KMS-11 (cell line): ENCODE measurements at regions not wholly inside any gene's neighbourhood (a gene's known extent, or its start where the extent isn't known, plus 50 kb on each side); places are given as distances from the start of the nearest gene placed in this dataset.

Experiments used
- H2AFZ ChIP-seq: fragments of 200-600 bp; sonication (generic); 2 replicates; pipeline ENCODE4 v1.6.1; 2016; ENCODE audit warnings: antibody characterized with exemption, mixed run types, low read depth
- H3K27ac ChIP-seq: fragments of 200-600 bp; sonication (generic); 2 replicates; pipeline ENCODE4 v1.6.1; 2016; ENCODE audit warnings: mild to moderate bottlenecking, mixed run types
- H3K27me3 ChIP-seq: fragments of 200-600 bp; sonication (generic); 2 replicates; pipeline ENCODE4 v1.6.1; 2017; ENCODE audit warnings: mild to moderate bottlenecking, low read depth, mixed run types, moderate library complexity; ENCODE audit not compliant: insufficient read depth
- H3K36me3 ChIP-seq: fragments of 200-600 bp; sonication (generic); 2 replicates; pipeline ENCODE4 v1.6.1; 2017; ENCODE audit warnings: mild to moderate bottlenecking, mixed run types; ENCODE audit not compliant: insufficient read depth
- H3K4me1 ChIP-seq: fragments of 200-600 bp; sonication (generic); 2 replicates; pipeline ENCODE4 v1.6.1; 2016; ENCODE audit warnings: mild to moderate bottlenecking, low read depth, mixed run types; ENCODE audit not compliant: poor library complexity, severe bottlenecking
- H3K4me2 ChIP-seq: fragments of 200-600 bp; sonication (generic); 2 replicates; pipeline ENCODE4 v1.7.0; 2016; ENCODE audit warnings: mild to moderate bottlenecking, mixed run types
- H3K4me3 ChIP-seq: fragments of 200-600 bp; sonication (generic); IDR thresholded peaks from 2 replicates; pipeline ENCODE4 v1.6.1; 2017; ENCODE audit warnings: low read depth, low read length, mixed read lengths; ENCODE audit not compliant: insufficient read depth
- H3K79me2 ChIP-seq: fragments of 200-600 bp; sonication (generic); 2 replicates; pipeline ENCODE4 v1.6.1; 2016; ENCODE audit warnings: low read depth, mixed run types; ENCODE audit not compliant: insufficient read depth
- H3K9ac ChIP-seq: fragments of 200-600 bp; sonication (generic); 2 replicates; pipeline ENCODE4 v1.6.1; 2016; ENCODE audit warnings: mild to moderate bottlenecking, mixed run types
- H4K20me1 ChIP-seq: fragments of 200-600 bp; sonication (generic); 2 replicates; pipeline ENCODE4 v1.6.1; 2016; ENCODE audit warnings: mild to moderate bottlenecking, mixed run types; ENCODE audit not compliant: insufficient read depth
- CTCF ChIP-seq: fragments of 200-600 bp; sonication (generic); conservative IDR thresholded peaks from 2 replicates; pipeline ENCODE4 v1.6.1; 2017; ENCODE audit warnings: low read depth, mild to moderate bottlenecking, antibody characterized with exemption, low read length, moderate library complexity, mixed read lengths

- no peak overlapping the region for H2AFZ ChIP-seq
- H3K4me3 ChIP-seq: no peak overlapping the region
- no peak overlapping the region for H3K27ac ChIP-seq
- no peaks in the 10 kb centered on the region for H3K4me1 ChIP-seq
- H3K36me3 ChIP-seq: no peaks in the 10 kb centered on the region
- no peaks in the 10 kb centered on the region for H4K20me1 ChIP-seq
- TF ChIP-seq CTCF: no peak
- H3K4me2 ChIP-seq: no peak overlapping the region
- H3K79me2 ChIP-seq: no peaks in the 10 kb centered on the region
- H3K9ac ChIP-seq: no peak overlapping the region
- no peaks in the 10 kb centered on the region for H3K27me3 ChIP-seq
These were observed 272.6 kb upstream of the KCNN2 start for GRCh38 chr5:114089259-114089658.

GRCh38 chr5:114097570-114097969 is 264.3 kb upstream of the KCNN2 start:
- H3K4me3 ChIP-seq: no peak overlapping the region
- H3K4me1 ChIP-seq: no peaks in the 10 kb centered on the region
- no peak overlapping the region for H3K4me2 ChIP-seq
- H3K79me2 ChIP-seq: no peaks in the 10 kb centered on the region
- H3K36me3 ChIP-seq: no peaks in the 10 kb centered on the region
- H3K27me3 ChIP-seq: no peaks in the 10 kb centered on the region
- no peaks in the 10 kb centered on the region for H4K20me1 ChIP-seq
- TF ChIP-seq CTCF: no peak
- no peak overlapping the region for H2AFZ ChIP-seq
- no peak overlapping the region for H3K9ac ChIP-seq
- H3K27ac ChIP-seq: no peak overlapping the region

GRCh38 chr5:114099161-114099560 is 262.7 kb upstream of the KCNN2 start:
- Histone ChIP-seq H3K36me3 (no peaks in the 10 kb centered on the region), H4K20me1 (no peaks in the 10 kb centered on the region), H3K4me3 (no peak overlapping the region), H3K4me2 (no peak overlapping the region), H3K4me1 (no peaks in the 10 kb centered on the region), H3K27me3 (no peaks in the 10 kb centered on the region), H3K27ac (no peak overlapping the region), H3K9ac (no peak overlapping the region), H3K79me2 (no peaks in the 10 kb centered on the region), H2AFZ (no peak overlapping the region)
- TF ChIP-seq CTCF: no peak

- no peaks in the 10 kb centered on the region for H3K27me3 ChIP-seq
- no peak overlapping the region for H3K4me3 ChIP-seq
- H3K4me2 ChIP-seq: no peak overlapping the region
- H2AFZ ChIP-seq: no peak overlapping the region
- no peaks in the 10 kb centered on the region for H3K36me3 ChIP-seq
- no peak; the same call in 1 of the 2 replicates for TF ChIP-seq CTCF
- H3K9ac ChIP-seq: no peak overlapping the region
- H3K79me2 ChIP-seq: no peaks in the 10 kb centered on the region
- no peaks in the 10 kb centered on the region for H4K20me1 ChIP-seq
- no peak overlapping the region for H3K27ac ChIP-seq
- H3K4me1 ChIP-seq: no peaks in the 10 kb centered on the region
These were observed 260.7 kb upstream of the KCNN2 start for GRCh38 chr5:114101153-114101552.
